HG02938 (cell line): ENCODE measurements at regions not wholly inside any gene's neighbourhood (a gene's known extent, or its start where the extent isn't known, plus 50 kb on each side); places are given as distances from the start of the nearest gene placed in this dataset.
"Not testable (repeated sequence)": the region's sequence is repeated elsewhere in the genome, so short reads cannot be mapped to it uniquely, and the experiment has no call there.

Experiments
- ATAC-seq: cut with Tn5 transposase; IDR thresholded peaks from one replicate; pipeline ENCODE4 v1.9.1; 2021; ENCODE audit warnings: mild to moderate bottlenecking, moderate library complexity; ENCODE audit not compliant: unreplicated experiment

- no peak for ATAC-seq
Measured at GRCh38 chr5:85533341-85534047, 1084.2 kb upstream of the COX7C start.

- ATAC-seq: no peak
Measured at GRCh38 chr5:85538362-85538761, 1079.4 kb upstream of the COX7C start.

- no peak for ATAC-seq
Measured at GRCh38 chr5:85545129-85545528, 1072.6 kb upstream of the COX7C start.

- no peak for ATAC-seq
Measured at GRCh38 chr5:85549229-85549628, 1068.5 kb upstream of the COX7C start.

- ATAC-seq: no peak
Measured at GRCh38 chr5:85549836-85550599, 1067.7 kb upstream of the COX7C start.

GRCh38 chr5:85556464-85556863 is 1061.3 kb upstream of the COX7C start:
- no peak for ATAC-seq

- no peak for ATAC-seq
Measured at GRCh38 chr5:85576666-85577065, 1041.1 kb upstream of the COX7C start.

- ATAC-seq: not testable (repeated sequence)
Measured at GRCh38 chr5:85587806-85588205, 1029.9 kb upstream of the COX7C start.

GRCh38 chr5:85588268-85588667 is 1029.5 kb upstream of the COX7C start:
- ATAC-seq: not testable (repeated sequence)

- no peak for ATAC-seq
Measured at GRCh38 chr5:85590764-85591163, 1027.0 kb upstream of the COX7C start.

- no peak for ATAC-seq
Measured at GRCh38 chr5:85591311-85591710, 1026.4 kb upstream of the COX7C start.

- ATAC-seq: no peak
Measured at GRCh38 chr5:85602843-85603242, 1014.9 kb upstream of the COX7C start.

GRCh38 chr5:85604378-85604777 is 1013.4 kb upstream of the COX7C start:
- ATAC-seq: no peak

- ATAC-seq: no peak
Measured at GRCh38 chr5:85604786-85605185, 1013.0 kb upstream of the COX7C start.

GRCh38 chr5:85605381-85605780 is 1012.4 kb upstream of the COX7C start:
- no peak for ATAC-seq

- no peak for ATAC-seq
Measured at GRCh38 chr5:85614489-85614888, 1003.3 kb upstream of the COX7C start.

GRCh38 chr5:85621668-85622067 is 996.1 kb upstream of the COX7C start:
- ATAC-seq: no peak

- ATAC-seq: no peak
Measured at GRCh38 chr5:85628153-85628552, 989.6 kb upstream of the COX7C start.

GRCh38 chr5:85638495-85639125 is 979.1 kb upstream of the COX7C start:
- not testable (repeated sequence) for ATAC-seq

- no peak for ATAC-seq
Measured at GRCh38 chr5:85646036-85646435, 971.7 kb upstream of the COX7C start.

GRCh38 chr5:85646641-85647040 is 971.1 kb upstream of the COX7C start:
- no peak for ATAC-seq
